ENCODE measurements at regions not wholly inside any gene's neighbourhood (a gene's known extent, or its start where the extent isn't known, plus 50 kb on each side); places are given as distances from the start of the nearest gene placed in this dataset.
"Not testable (repeated sequence)": the region's sequence is repeated elsewhere in the genome, so short reads cannot be mapped to it uniquely, and the experiment has no call there.

- H3K4me1 Mint-ChIP-seq: no peaks in the 10 kb centered on the region
- H3K9me3 Mint-ChIP-seq: no peaks in the 10 kb centered on the region
- H3K4me3 Mint-ChIP-seq: no peak overlapping the region
- H3K36me3 Mint-ChIP-seq: no peaks in the 10 kb centered on the region
- no peaks in the 10 kb centered on the region for H3K27me3 Mint-ChIP-seq
- H3K27ac Mint-ChIP-seq: no peak overlapping the region
Measured at GRCh38 chr2:122799391-122799790, 1043.9 kb downstream of the TSN start.

- H3K9me3 Mint-ChIP-seq: no peaks in the 10 kb centered on the region
- no peaks in the 10 kb centered on the region for H3K4me1 Mint-ChIP-seq
- no peaks in the 10 kb centered on the region for H3K36me3 Mint-ChIP-seq
- no peak overlapping the region for H3K27ac Mint-ChIP-seq
- H3K4me3 Mint-ChIP-seq: no peak overlapping the region
- no peaks in the 10 kb centered on the region for H3K27me3 Mint-ChIP-seq
Measured at GRCh38 chr2:122800781-122801180, 1045.3 kb downstream of the TSN start.

GRCh38 chr2:122804494-122804893 is 1049.0 kb downstream of the TSN start:
- Mint-ChIP-seq H3K27ac (no peak overlapping the region), H3K4me1 (no peaks in the 10 kb centered on the region), H3K27me3 (no peaks in the 10 kb centered on the region), H3K4me3 (no peak overlapping the region), H3K36me3 (no peaks in the 10 kb centered on the region), H3K9me3 (peaks cover 4% of the 10 kb centered on the region)

- Mint-ChIP-seq H3K36me3 (no peaks in the 10 kb centered on the region), H3K9me3 (peaks cover 10% of the 10 kb centered on the region), H3K4me3 (no peak overlapping the region), H3K27me3 (no peaks in the 10 kb centered on the region), H3K27ac (no peak overlapping the region), H3K4me1 (no peaks in the 10 kb centered on the region)
Measured at GRCh38 chr2:122805346-122805745, 1049.9 kb downstream of the TSN start.

GRCh38 chr2:122808286-122808969 is 1053.0 kb downstream of the TSN start:
- Mint-ChIP-seq H3K9me3 (peaks cover 10% of the 10 kb centered on the region), H3K36me3 (no peaks in the 10 kb centered on the region), H3K4me3 (no peak overlapping the region), H3K4me1 (no peaks in the 10 kb centered on the region), H3K27me3 (no peaks in the 10 kb centered on the region), H3K27ac (no peak overlapping the region)

- not testable (repeated sequence) for H3K36me3 Mint-ChIP-seq, H3K4me3 Mint-ChIP-seq, H3K4me1 Mint-ChIP-seq, H3K27ac Mint-ChIP-seq, H3K9me3 Mint-ChIP-seq, H3K27me3 Mint-ChIP-seq
Measured at GRCh38 chr2:122812214-122812613, 1056.8 kb downstream of the TSN start.

GRCh38 chr2:122815120-122815519 is 1059.7 kb downstream of the TSN start:
- no peak overlapping the region for H3K27ac Mint-ChIP-seq
- no peaks in the 10 kb centered on the region for H3K27me3 Mint-ChIP-seq
- H3K4me1 Mint-ChIP-seq: no peaks in the 10 kb centered on the region
- H3K9me3 Mint-ChIP-seq: no peaks in the 10 kb centered on the region
- no peak overlapping the region for H3K4me3 Mint-ChIP-seq
- H3K36me3 Mint-ChIP-seq: no peaks in the 10 kb centered on the region

- H3K9me3 Mint-ChIP-seq: no peaks in the 10 kb centered on the region
- no peaks in the 10 kb centered on the region for H3K27me3 Mint-ChIP-seq
- H3K27ac Mint-ChIP-seq: no peak overlapping the region
- H3K4me1 Mint-ChIP-seq: no peaks in the 10 kb centered on the region
- H3K36me3 Mint-ChIP-seq: no peaks in the 10 kb centered on the region
- H3K4me3 Mint-ChIP-seq: no peak overlapping the region
Measured at GRCh38 chr2:122816803-122817202, 1061.4 kb downstream of the TSN start.

GRCh38 chr2:122822319-122822718 is 1066.9 kb downstream of the TSN start:
- Mint-ChIP-seq H3K27me3 (no peaks in the 10 kb centered on the region), H3K4me1 (no peaks in the 10 kb centered on the region), H3K9me3 (no peaks in the 10 kb centered on the region), H3K27ac (no peak overlapping the region), H3K36me3 (no peaks in the 10 kb centered on the region), H3K4me3 (no peak overlapping the region)

GRCh38 chr2:122830157-122830556 is 1074.7 kb downstream of the TSN start:
- no peaks in the 10 kb centered on the region for H3K36me3 Mint-ChIP-seq
- H3K4me3 Mint-ChIP-seq: no peak overlapping the region
- no peaks in the 10 kb centered on the region for H3K27me3 Mint-ChIP-seq
- no peak overlapping the region for H3K27ac Mint-ChIP-seq
- H3K9me3 Mint-ChIP-seq: peaks cover 13% of the 10 kb centered on the region
- no peaks in the 10 kb centered on the region for H3K4me1 Mint-ChIP-seq

- H3K36me3 Mint-ChIP-seq: no peaks in the 10 kb centered on the region
- H3K9me3 Mint-ChIP-seq: peaks cover 13% of the 10 kb centered on the region
- no peaks in the 10 kb centered on the region for H3K27me3 Mint-ChIP-seq
- H3K27ac Mint-ChIP-seq: no peak overlapping the region
- no peak overlapping the region for H3K4me3 Mint-ChIP-seq
- H3K4me1 Mint-ChIP-seq: no peaks in the 10 kb centered on the region
Measured at GRCh38 chr2:122831649-122832048, 1076.2 kb downstream of the TSN start.

- H3K4me3 Mint-ChIP-seq: no peak overlapping the region
- no peaks in the 10 kb centered on the region for H3K4me1 Mint-ChIP-seq
- H3K9me3 Mint-ChIP-seq: no peaks in the 10 kb centered on the region
- H3K27me3 Mint-ChIP-seq: no peaks in the 10 kb centered on the region
- H3K27ac Mint-ChIP-seq: no peak overlapping the region
- no peaks in the 10 kb centered on the region for H3K36me3 Mint-ChIP-seq
Measured at GRCh38 chr2:122843503-122843902, 1088.1 kb downstream of the TSN start.

GRCh38 chr2:122851161-122851560 is 1095.7 kb downstream of the TSN start:
- Mint-ChIP-seq H3K27ac (no peak overlapping the region), H3K36me3 (no peaks in the 10 kb centered on the region), H3K4me3 (no peak overlapping the region), H3K4me1 (no peaks in the 10 kb centered on the region), H3K9me3 (no peaks in the 10 kb centered on the region), H3K27me3 (no peaks in the 10 kb centered on the region)

- no peaks in the 10 kb centered on the region for H3K36me3 Mint-ChIP-seq
- no peak overlapping the region for H3K4me3 Mint-ChIP-seq
- H3K9me3 Mint-ChIP-seq: no peaks in the 10 kb centered on the region
- H3K27ac Mint-ChIP-seq: no peak overlapping the region
- H3K27me3 Mint-ChIP-seq: no peaks in the 10 kb centered on the region
- no peaks in the 10 kb centered on the region for H3K4me1 Mint-ChIP-seq
Measured at GRCh38 chr2:122851972-122852531, 1096.6 kb downstream of the TSN start.

GRCh38 chr2:122856696-122857095 is 1101.2 kb downstream of the TSN start:
- Mint-ChIP-seq H3K9me3 (no peaks in the 10 kb centered on the region), H3K4me1 (no peaks in the 10 kb centered on the region), H3K4me3 (no peak overlapping the region), H3K36me3 (no peaks in the 10 kb centered on the region), H3K27ac (no peak overlapping the region), H3K27me3 (no peaks in the 10 kb centered on the region)

GRCh38 chr2:122858075-122858702 is 1102.7 kb downstream of the TSN start:
- Mint-ChIP-seq H3K27ac (no peak overlapping the region), H3K4me3 (no peak overlapping the region), H3K27me3 (no peaks in the 10 kb centered on the region), H3K36me3 (no peaks in the 10 kb centered on the region), H3K9me3 (no peaks in the 10 kb centered on the region), H3K4me1 (no peaks in the 10 kb centered on the region)
